Skeletal muscle tissue (tissue), 3 donors: ENCODE measurements at regions not wholly inside any gene's neighbourhood (a gene's known extent, or its start where the extent isn't known, plus 50 kb on each side); places are given as distances from the start of the nearest gene placed in this dataset.
"Not testable (repeated sequence)": the region's sequence is repeated elsewhere in the genome, so short reads cannot be mapped to it uniquely, and the experiment has no call there.

Experiments used
- H3K27ac ChIP-seq: one replicate; pipeline ENCODE4 v1.7.0; 2013; ENCODE audit warnings: mild to moderate bottlenecking, low read depth, low read length, inconsistent platforms
- H3K27me3 ChIP-seq, 3 donors: one replicate each; pipeline ENCODE4 v1.7.0; 2013; ENCODE audit warnings: low read length in 3 of 3; ENCODE audit not compliant: control insufficient read depth in 3 of 3, insufficient read depth in 3 of 3
- H3K36me3 ChIP-seq, 3 donors: one replicate each; pipeline ENCODE4 v1.7.0; 2013; ENCODE audit warnings: low read length in 3 of 3; ENCODE audit not compliant: control insufficient read depth in 3 of 3, insufficient read depth in 3 of 3
- H3K4me1 ChIP-seq, 3 donors: one replicate each; pipeline ENCODE4 v1.7.0; 2013; ENCODE audit warnings: low read length in 3 of 3, mild to moderate bottlenecking in 3 of 3; ENCODE audit not compliant: control insufficient read depth in 3 of 3, insufficient read depth in 3 of 3
- H3K4me3 ChIP-seq, 3 donors: one replicate each; pipeline ENCODE4 v1.7.0; 2013; ENCODE audit warnings: low read length in 3 of 3
- H3K9ac ChIP-seq, 3 donors: one replicate each; pipeline ENCODE4 v1.7.0; 2013; ENCODE audit warnings: low read length in 3 of 3, mild to moderate bottlenecking in 3 of 3, moderate library complexity in 2 of 3, low read depth in 1 of 3
- H3K9me3 ChIP-seq, 3 donors: one replicate each; pipeline ENCODE4 v1.7.0; 2013; ENCODE audit warnings: low read length in 3 of 3; ENCODE audit not compliant: control insufficient read depth in 3 of 3
- donor health status: Osteomylitis.

DNA sequence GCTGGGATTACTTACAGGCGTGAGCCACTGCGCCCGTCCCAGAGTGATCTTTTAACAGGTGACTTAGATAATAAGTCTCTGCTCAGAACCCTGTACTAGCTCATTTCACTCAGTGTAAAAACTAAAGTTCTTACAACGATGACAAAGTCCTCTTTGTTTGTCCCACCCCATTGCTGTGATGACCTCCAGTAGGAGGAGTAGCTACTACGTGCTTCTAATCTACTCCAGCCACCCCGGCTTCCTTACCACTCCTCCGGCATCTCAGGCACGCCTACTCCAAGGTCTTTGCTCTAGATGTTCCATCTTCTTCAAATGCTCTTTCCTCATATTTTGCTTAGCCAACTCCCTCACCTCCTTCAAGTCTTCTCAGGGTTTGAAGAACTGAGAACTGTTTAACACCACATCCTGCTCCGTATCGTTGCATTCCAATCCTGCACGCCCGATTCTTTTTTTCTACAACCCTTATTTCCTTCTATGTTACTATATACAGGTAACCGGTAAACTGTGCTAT is 108.4 kb upstream of the METTL14 start:
- not testable (repeated sequence) for H3K27me3 ChIP-seq, H3K4me3 ChIP-seq, H3K9me3 ChIP-seq, H3K4me1 ChIP-seq, H3K27ac ChIP-seq, H3K36me3 ChIP-seq, H3K9ac ChIP-seq

DNA sequence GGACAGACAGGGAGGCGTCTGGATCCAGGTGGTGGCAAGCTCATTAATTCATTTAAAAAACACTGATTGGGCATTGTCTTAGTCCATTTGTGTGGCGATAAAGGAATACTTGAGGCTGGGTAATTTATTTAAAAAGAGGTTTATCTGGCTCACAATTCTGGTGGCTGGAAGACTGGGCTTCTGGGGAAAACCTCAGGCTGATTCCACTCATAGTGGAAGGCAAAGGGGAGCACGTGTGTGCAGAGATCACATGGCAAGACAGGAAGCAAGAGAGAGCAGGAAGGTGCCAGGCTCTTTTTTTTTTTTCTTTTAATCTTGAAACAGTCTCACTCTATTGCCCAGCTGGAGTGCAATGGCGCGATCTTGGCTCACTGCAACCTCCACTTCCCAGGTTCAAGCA is 100.2 kb upstream of the METTL14 start:
- peaks cover 5 to 15% (median 6%) of the 10 kb centered on the region in 3 donors for H3K4me1 ChIP-seq

GRCh38 chr4:118586357-118586790 is 98.8 kb upstream of the METTL14 start:
- Histone ChIP-seq H3K4me3 (peak overlapping the region in 2 of 3 donors; percentile 15 to 39), H3K9me3 (no peaks in the 10 kb centered on the region), H3K9ac (no peak overlapping the region), H3K4me1 (peaks cover 5 to 15% (median 6%) of the 10 kb centered on the region in 3 donors), H3K36me3 (no peaks in the 10 kb centered on the region), H3K27me3 (peaks cover 0 to 3% (median 0%) of the 10 kb centered on the region in 3 donors), H3K27ac (peak overlapping the region; percentile 28)

More for the DNA sequence above, 100.2 kb upstream of the METTL14 start:
- H3K27me3 ChIP-seq = peaks cover 0 to 3% (median 0%) of the 10 kb centered on the region in 3 donors
- H3K27ac ChIP-seq = no peak overlapping the region
- H3K36me3 ChIP-seq = no peaks in the 10 kb centered on the region
- no peak overlapping the region for H3K9ac ChIP-seq
- H3K4me3 ChIP-seq = no peak overlapping the region
- H3K9me3 ChIP-seq = no peaks in the 10 kb centered on the region

GRCh38 chr4:118587116-118587831 is 97.9 kb upstream of the METTL14 start:
- Histone ChIP-seq H3K27ac (no peak overlapping the region), H3K27me3 (peaks cover 0 to 3% (median 0%) of the 10 kb centered on the region in 3 donors), H3K4me1 (peaks cover 5 to 15% (median 6%) of the 10 kb centered on the region in 3 donors), H3K36me3 (no peaks in the 10 kb centered on the region), H3K4me3 (no peak overlapping the region), H3K9me3 (no peaks in the 10 kb centered on the region), H3K9ac (no peak overlapping the region)

DNA sequence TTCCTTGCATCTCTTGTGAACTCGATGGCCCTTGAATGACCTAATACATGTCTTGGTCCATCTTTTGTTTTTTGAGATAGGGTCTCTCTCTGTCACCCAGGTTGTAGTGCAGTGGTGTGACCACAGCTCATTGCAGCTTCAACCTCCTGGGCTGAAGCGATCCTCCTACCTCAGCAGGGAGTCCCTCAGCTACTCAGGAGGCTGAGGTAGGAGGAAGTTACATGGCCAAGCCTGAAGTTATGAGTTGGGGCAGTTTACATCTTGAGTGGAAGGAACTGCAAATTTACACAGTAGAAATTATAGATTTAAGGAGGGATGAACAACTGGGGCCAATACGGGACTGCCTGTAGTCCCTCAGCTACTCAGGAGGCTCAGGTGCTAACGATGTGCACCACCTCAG is 97.2 kb upstream of the METTL14 start:
- Histone ChIP-seq H3K9me3 (no peaks in the 10 kb centered on the region), H3K4me3 (no peak overlapping the region), H3K9ac (no peak overlapping the region), H3K4me1 (peaks cover 5 to 15% (median 6%) of the 10 kb centered on the region in 3 donors), H3K27me3 (no peaks in the 10 kb centered on the region), H3K27ac (no peak overlapping the region), H3K36me3 (no peaks in the 10 kb centered on the region)

GRCh38 chr4:118589471-118590055 is 95.6 kb upstream of the METTL14 start:
- H3K4me1 ChIP-seq = peaks cover 5 to 15% (median 6%) of the 10 kb centered on the region in 3 donors
- H3K9ac ChIP-seq = no peak overlapping the region
- H3K9me3 ChIP-seq = no peaks in the 10 kb centered on the region
- H3K27me3 ChIP-seq = no peaks in the 10 kb centered on the region
- no peaks in the 10 kb centered on the region for H3K36me3 ChIP-seq
- no peak overlapping the region for H3K27ac ChIP-seq
- no peak overlapping the region for H3K4me3 ChIP-seq

GRCh38 chr4:118591339-118592046 is 93.7 kb upstream of the METTL14 start:
- not testable (repeated sequence) for H3K27me3 ChIP-seq, H3K36me3 ChIP-seq, H3K9me3 ChIP-seq, H3K4me1 ChIP-seq
- Histone ChIP-seq H3K27ac (peak overlapping the region; percentile 80), H3K4me3 (peak overlapping the region; percentile 69 to 79 (median 76)), H3K9ac (peak overlapping the region; percentile 76 to 85 (median 80))

GRCh38 chr4:118592289-118592688 is 92.9 kb upstream of the METTL14 start:
- not testable (repeated sequence) for H3K27me3 ChIP-seq, H3K36me3 ChIP-seq, H3K9me3 ChIP-seq, H3K4me1 ChIP-seq
- peak overlapping the region in 2 of 3 donors; percentile 76 to 85 for H3K9ac ChIP-seq
- peak overlapping the region; percentile 69 to 79 (median 76) for H3K4me3 ChIP-seq
- H3K27ac ChIP-seq = peak overlapping the region; percentile 80

- H3K9ac ChIP-seq, H3K9me3 ChIP-seq, H3K4me3 ChIP-seq, H3K4me1 ChIP-seq, H3K27me3 ChIP-seq, H3K36me3 ChIP-seq, H3K27ac ChIP-seq: not testable (repeated sequence)
Measured at GRCh38 chr4:118595883-118596282, 89.3 kb upstream of the METTL14 start.

- not testable (repeated sequence) for H3K4me1 ChIP-seq, H3K27ac ChIP-seq, H3K4me3 ChIP-seq
Measured at GRCh38 chr4:118625097-118625496, 60.1 kb upstream of the METTL14 start.

More at GRCh38 chr4:118625097-118625496, 60.1 kb upstream of the METTL14 start:
- not testable (repeated sequence) for H3K27me3 ChIP-seq, H3K9me3 ChIP-seq, H3K9ac ChIP-seq, H3K36me3 ChIP-seq
